ENCODE measurements at regions not wholly inside any gene's neighbourhood (a gene's known extent, or its start where the extent isn't known, plus 50 kb on each side); places are given as distances from the start of the nearest gene placed in this dataset.
"Not testable (repeated sequence)": the region's sequence is repeated elsewhere in the genome, so short reads cannot be mapped to it uniquely, and the experiment has no call there.

GRCh38 chr5:148880197-148880596 is 53.8 kb downstream of the ADRB2 start:
- no peak for DNase-seq (ENCODE audit: low read depth in 2 of 3, low spot score in 2 of 3)

GRCh38 chr5:148880696-148881095 is 54.3 kb downstream of the ADRB2 start:
- DNase-seq (ENCODE audit: low read depth in 2 of 3, low spot score in 2 of 3), result no peak

GRCh38 chr5:148882332-148882731 is 55.9 kb downstream of the ADRB2 start:
- DNase-seq (ENCODE audit: low read depth in 2 of 3, low spot score in 2 of 3), result peak in 2 of 3 donors; percentile 5 to 71

- no peak for DNase-seq (ENCODE audit: low read depth in 2 of 3, low spot score in 2 of 3)
These were observed 58.1 kb downstream of the ADRB2 start for GRCh38 chr5:148884339-148885020.

GRCh38 chr5:148887123-148887881 is 60.9 kb downstream of the ADRB2 start:
- DNase-seq (ENCODE audit: low read depth in 2 of 3, low spot score in 2 of 3), result no peak

- not testable (repeated sequence) for DNase-seq (ENCODE audit: low read depth in 2 of 3, low spot score in 2 of 3)
These were observed 63.5 kb downstream of the ADRB2 start for GRCh38 chr5:148889936-148890335.

- not testable (repeated sequence) for DNase-seq (ENCODE audit: low read depth in 2 of 3, low spot score in 2 of 3)
These were observed 69.0 kb downstream of the ADRB2 start for GRCh38 chr5:148895441-148895840.

- DNase-seq (ENCODE audit: low read depth in 2 of 3, low spot score in 2 of 3), result no peak
These were observed 71.4 kb downstream of the ADRB2 start for GRCh38 chr5:148897842-148898241.

- DNase-seq (ENCODE audit: low read depth in 2 of 3, low spot score in 2 of 3), result no peak
These were observed 72.1 kb downstream of the ADRB2 start for GRCh38 chr5:148898413-148899075.

- no peak for DNase-seq (ENCODE audit: low read depth in 2 of 3, low spot score in 2 of 3)
These were observed 73.6 kb downstream of the ADRB2 start for GRCh38 chr5:148899993-148900392.

GRCh38 chr5:148902478-148902877 is 76.1 kb downstream of the ADRB2 start:
- DNase-seq (ENCODE audit: low read depth in 2 of 3, low spot score in 2 of 3), result no peak

- DNase-seq (ENCODE audit: low read depth in 2 of 3, low spot score in 2 of 3), result no peak
These were observed 77.2 kb downstream of the ADRB2 start for GRCh38 chr5:148903587-148903986.

- DNase-seq (ENCODE audit: low read depth in 2 of 3, low spot score in 2 of 3), result no peak
These were observed 78.0 kb downstream of the ADRB2 start for GRCh38 chr5:148904440-148904839.

GRCh38 chr5:148905541-148905940 is 79.1 kb downstream of the ADRB2 start:
- DNase-seq (ENCODE audit: low read depth in 2 of 3, low spot score in 2 of 3), result no peak

- no peak for DNase-seq (ENCODE audit: low read depth in 2 of 3, low spot score in 2 of 3)
These were observed 80.6 kb downstream of the ADRB2 start for GRCh38 chr5:148906968-148907367.

GRCh38 chr5:148909040-148909439 is 82.6 kb downstream of the ADRB2 start:
- no peak for DNase-seq (ENCODE audit: low read depth in 2 of 3, low spot score in 2 of 3)

- no peak for DNase-seq (ENCODE audit: low read depth in 2 of 3, low spot score in 2 of 3)
These were observed 83.4 kb downstream of the ADRB2 start for GRCh38 chr5:148909766-148910165.

GRCh38 chr5:148910216-148910615 is 83.8 kb downstream of the ADRB2 start:
- DNase-seq (ENCODE audit: low read depth in 2 of 3, low spot score in 2 of 3), result no peak

- no peak for DNase-seq (ENCODE audit: low read depth in 2 of 3, low spot score in 2 of 3)
These were observed 84.4 kb downstream of the ADRB2 start for GRCh38 chr5:148910686-148911361.

GRCh38 chr5:148911386-148911785 is 85.0 kb downstream of the ADRB2 start:
- no peak for DNase-seq (ENCODE audit: low read depth in 2 of 3, low spot score in 2 of 3)

- DNase-seq (ENCODE audit: low read depth in 2 of 3, low spot score in 2 of 3), result no peak
These were observed 85.7 kb downstream of the ADRB2 start for GRCh38 chr5:148912146-148912545.

Data from hematopoietic multipotent progenitor cell (in vitro differentiated cells).